Lung (tissue), 11 donors: ENCODE measurements at regions not wholly inside any gene's neighbourhood (a gene's known extent, or its start where the extent isn't known, plus 50 kb on each side); places are given as distances from the start of the nearest gene placed in this dataset.

Source experiments
- ATAC-seq: fragments of 200-7000 bp; cut with Tn5 transposase; one replicate; pipeline ENCODE4 v1.9.1; 2020; ENCODE audit warnings: moderate number of reproducible peaks; ENCODE audit not compliant: insufficient read depth, low FRiP score
- DNase-seq, 3 donors: peaks; one replicate each; pipeline ENCODE4 v3.0.0-alpha.2; 2013 to 2017
- H3K27ac ChIP-seq, 2 donors: one replicate each; pipeline ENCODE4 v1.5.1; 2013; ENCODE audit warnings: mild to moderate bottlenecking in 2 of 2, moderate library complexity in 2 of 2, control low read depth in 1 of 2, inconsistent platforms in 1 of 2, low read depth in 1 of 2, low read length in 1 of 2
- H3K27me3 ChIP-seq, 3 donors: one replicate each; pipeline ENCODE4 v1.5.1; 2013; ENCODE audit warnings: low read length in 2 of 3; ENCODE audit not compliant: control insufficient read depth in 3 of 3, insufficient read depth in 3 of 3
- H3K36me3 ChIP-seq, 4 donors: one replicate each; pipeline ENCODE4 v1.5.1; 2013; ENCODE audit warnings: low read length in 4 of 4, mild to moderate bottlenecking in 1 of 4, moderate library complexity in 1 of 4; ENCODE audit not compliant: control insufficient read depth in 4 of 4, insufficient read depth in 4 of 4
- H3K4me1 ChIP-seq, 5 donors: one replicate each; pipeline ENCODE4 v1.5.1; 2013; ENCODE audit warnings: low read length in 5 of 5, mild to moderate bottlenecking in 2 of 5, moderate library complexity in 1 of 5; ENCODE audit not compliant: control insufficient read depth in 5 of 5, insufficient read depth in 5 of 5
- H3K4me3 ChIP-seq: one replicate; pipeline ENCODE4 v1.5.1; 2013; ENCODE audit warnings: mild to moderate bottlenecking, control low read depth, moderate library complexity
- H3K9ac ChIP-seq, 2 donors: one replicate each; pipeline ENCODE4 v1.5.1; 2013; ENCODE audit warnings: low read length in 2 of 2, control low read depth in 1 of 2; ENCODE audit not compliant: insufficient read depth in 1 of 2
- H3K9me3 ChIP-seq, 4 donors: one replicate each; pipeline ENCODE4 v1.5.1; 2013; ENCODE audit warnings: low read length in 3 of 4, mild to moderate bottlenecking in 1 of 4, moderate library complexity in 1 of 4; ENCODE audit not compliant: control insufficient read depth in 4 of 4, insufficient read depth in 3 of 4
- WGBS, 2 donors: extraction: QIAGEN DNeasy Blood & Tissue Kit; methylation state at CpG; one replicate each; pipeline ENCODE4 v1.1.7; 2013; 5-methylcytosine and 5-hydroxymethylcytosine counted together
- TF ChIP-seq, protein P1 (sequence below): IDR thresholded peaks from 2 replicates; pipeline ENCODE4 v1.5.1; 2012; ENCODE audit warnings: mild to moderate bottlenecking; ENCODE audit errors: control extremely low read depth, extremely low read depth
- donor health status: control.
- donor health status: control.
- donor health status: Bipolar disorder and iron deficiency.
- donor health status: healthy.
- donor health status: DM: yes; HTN: yes; CAD: no.

DNA sequence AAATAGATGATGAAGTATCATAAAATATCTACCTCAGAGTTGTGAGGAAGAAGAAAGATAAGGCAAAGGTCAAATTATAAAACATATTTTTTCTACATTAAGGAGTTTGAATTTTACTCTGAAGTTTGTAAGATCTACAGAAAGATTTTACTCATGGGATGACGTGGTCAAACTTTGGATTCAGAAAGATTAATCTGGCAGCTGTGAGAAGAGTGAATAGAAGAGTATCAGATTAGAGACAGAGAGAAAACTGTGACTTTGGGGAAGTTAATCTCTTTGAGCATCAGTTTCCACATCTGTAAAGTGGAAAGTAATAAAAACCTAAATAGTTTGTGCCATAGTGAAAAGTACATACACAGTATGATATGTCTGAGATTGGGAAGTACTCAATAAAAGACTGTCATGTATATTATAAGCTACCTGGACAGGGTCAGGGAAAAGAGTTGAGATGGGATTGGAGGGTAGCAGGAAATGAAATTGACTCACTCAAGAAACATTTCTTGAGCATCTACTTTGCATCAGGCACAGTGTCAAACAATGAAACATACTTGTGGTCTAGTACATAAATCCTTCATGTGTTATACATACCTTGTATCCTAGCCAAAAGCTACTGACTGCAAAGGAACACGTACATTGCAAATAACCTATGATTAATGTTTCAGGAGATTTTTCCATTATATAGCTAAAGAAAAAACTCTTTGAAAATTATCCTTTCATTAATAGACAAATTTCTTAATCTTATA lies 222.1 kb downstream of the TMEM200A start:
- TF ChIP-seq, protein P1, sequence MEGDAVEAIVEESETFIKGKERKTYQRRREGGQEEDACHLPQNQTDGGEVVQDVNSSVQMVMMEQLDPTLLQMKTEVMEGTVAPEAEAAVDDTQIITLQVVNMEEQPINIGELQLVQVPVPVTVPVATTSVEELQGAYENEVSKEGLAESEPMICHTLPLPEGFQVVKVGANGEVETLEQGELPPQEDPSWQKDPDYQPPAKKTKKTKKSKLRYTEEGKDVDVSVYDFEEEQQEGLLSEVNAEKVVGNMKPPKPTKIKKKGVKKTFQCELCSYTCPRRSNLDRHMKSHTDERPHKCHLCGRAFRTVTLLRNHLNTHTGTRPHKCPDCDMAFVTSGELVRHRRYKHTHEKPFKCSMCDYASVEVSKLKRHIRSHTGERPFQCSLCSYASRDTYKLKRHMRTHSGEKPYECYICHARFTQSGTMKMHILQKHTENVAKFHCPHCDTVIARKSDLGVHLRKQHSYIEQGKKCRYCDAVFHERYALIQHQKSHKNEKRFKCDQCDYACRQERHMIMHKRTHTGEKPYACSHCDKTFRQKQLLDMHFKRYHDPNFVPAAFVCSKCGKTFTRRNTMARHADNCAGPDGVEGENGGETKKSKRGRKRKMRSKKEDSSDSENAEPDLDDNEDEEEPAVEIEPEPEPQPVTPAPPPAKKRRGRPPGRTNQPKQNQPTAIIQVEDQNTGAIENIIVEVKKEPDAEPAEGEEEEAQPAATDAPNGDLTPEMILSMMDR = no peak

DNA sequence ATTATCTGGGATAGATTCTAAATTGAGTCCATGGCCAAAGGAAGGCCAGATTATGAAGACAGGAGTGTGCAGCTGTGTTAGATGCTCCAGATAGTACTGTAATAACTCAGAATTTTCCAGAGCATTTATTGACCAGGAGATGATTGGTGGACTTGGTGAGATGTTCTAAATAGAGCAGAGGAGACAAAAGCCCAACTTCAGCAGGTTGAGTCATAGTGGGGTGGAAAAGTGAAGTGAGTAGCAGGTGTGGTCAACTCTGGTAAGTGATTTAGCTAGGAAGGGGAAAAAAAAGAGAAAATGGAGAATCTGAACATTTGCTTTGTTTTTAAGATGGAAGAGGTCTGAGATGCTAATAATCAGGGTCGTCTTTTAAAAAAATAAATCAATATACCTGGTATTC lies 227.4 kb downstream of the TMEM200A start:
- TF ChIP-seq, protein P1 = no peak
- Histone ChIP-seq H3K9ac (no peak overlapping the region), H3K36me3 (no peaks in the 10 kb centered on the region), H3K27me3 (no peaks in the 10 kb centered on the region), H3K9me3 (peaks cover 0 to 7% (median 2%) of the 10 kb centered on the region in 4 donors), H3K4me3 (no peak overlapping the region), H3K27ac (no peak overlapping the region), H3K4me1 (no peaks in the 10 kb centered on the region)
- DNase-seq (no peak), ATAC-seq (no peak)
- WGBS, 2 donors = 93 to 94% methylated on average over 1 of the region's 1 CpG

More for the DNA sequence above, 222.1 kb downstream of the TMEM200A start:
- H3K27me3 ChIP-seq = no peaks in the 10 kb centered on the region
- no peak overlapping the region for H3K27ac ChIP-seq
- H3K36me3 ChIP-seq = no peaks in the 10 kb centered on the region
- 63 to 76% methylated on average over 2 of the region's 2 CpGs for WGBS, 2 donors
- no peak overlapping the region for H3K4me3 ChIP-seq
- H3K4me1 ChIP-seq = no peaks in the 10 kb centered on the region
- peaks cover 0 to 7% (median 4%) of the 10 kb centered on the region in 4 donors for H3K9me3 ChIP-seq
- ATAC-seq (no peak), DNase-seq (no peak)
- H3K9ac ChIP-seq = no peak overlapping the region

DNA sequence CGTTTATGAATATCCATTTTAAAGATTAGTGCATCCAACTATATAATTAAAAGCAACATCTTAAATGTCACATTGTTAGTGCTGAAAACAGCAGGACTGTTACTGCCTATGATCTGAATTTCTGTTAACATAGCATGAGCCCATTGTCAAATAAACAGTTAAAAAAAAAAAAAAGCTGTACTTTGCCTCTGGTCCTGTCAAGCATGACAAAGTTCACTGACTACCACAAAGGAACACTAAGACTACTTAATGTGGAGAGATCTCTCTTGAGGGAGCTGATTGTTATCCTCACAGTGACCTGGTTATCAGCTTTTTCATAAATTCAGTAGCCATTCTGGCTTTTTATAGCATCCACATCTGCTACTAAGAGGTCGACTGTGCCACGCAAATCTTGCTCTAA lies 228.1 kb downstream of the TMEM200A start:
- H3K27ac ChIP-seq = no peak overlapping the region
- WGBS, 2 donors = 80 to 89% methylated on average over 3 of the region's 3 CpGs
- no peak overlapping the region for H3K4me3 ChIP-seq
- H3K9ac ChIP-seq = no peak overlapping the region
- no peaks in the 10 kb centered on the region for H3K36me3 ChIP-seq
- DNase-seq (no peak), ATAC-seq (no peak)
- no peaks in the 10 kb centered on the region for H3K27me3 ChIP-seq
- no peaks in the 10 kb centered on the region for H3K4me1 ChIP-seq
- H3K9me3 ChIP-seq = peaks cover 0 to 7% (median 2%) of the 10 kb centered on the region in 4 donors
- TF ChIP-seq, protein P1 = no peak
